Ascending aorta (tissue), 2 donors: ENCODE measurements at regions not wholly inside any gene's neighbourhood (a gene's known extent, or its start where the extent isn't known, plus 50 kb on each side); places are given as distances from the start of the nearest gene placed in this dataset.

Experiments
- DNase-seq, 2 donors: peaks; one replicate each; pipeline ENCODE4 v3.0.0-alpha.2; 2019; ENCODE audit warnings: low spot score in 2 of 2
- H3K27ac ChIP-seq, 2 donors: fragments of 200-600 bp; sonication (generic); one replicate each; pipeline ENCODE4 v1.5.1; 2016 to 2017; ENCODE audit warnings: mild to moderate bottlenecking in 1 of 2
- H3K27me3 ChIP-seq: fragments of 200-600 bp; sonication (generic); one replicate; pipeline ENCODE4 v1.5.1; 2017
- H3K36me3 ChIP-seq, 2 donors: fragments of 200-600 bp; sonication (generic); one replicate each; pipeline ENCODE4 v1.5.1; 2016
- H3K4me1 ChIP-seq, 2 donors: fragments of 200-600 bp; sonication (generic); one replicate each; pipeline ENCODE4 v1.5.1; 2016 to 2017; ENCODE audit warnings: mild to moderate bottlenecking in 1 of 2
- H3K4me3 ChIP-seq, 2 donors: fragments of 200-600 bp; sonication (generic); one replicate each; pipeline ENCODE4 v1.5.1; 2016 to 2017; ENCODE audit warnings: mild to moderate bottlenecking in 1 of 2
- H3K9me3 ChIP-seq, 2 donors: fragments of 200-600 bp; sonication (generic); one replicate each; pipeline ENCODE4 v1.5.1; 2016
- intact Hi-C: fragments of 100-400 bp; cut with DNase I; formaldehyde crosslinking; loops from one replicate; pipeline ENCODE4 v1.15.1; 2023
- TF ChIP-seq, protein P1 (sequence below), 3 experiments: fragments of 200-600 bp in 2 of 3; fragments of 450-650 bp in 1 of 3; sonication (generic) in 2 of 3; IDR thresholded peaks; one replicate each; pipeline ENCODE4 v1.5.1; 2016 to 2019; ENCODE audit warnings: antibody characterized with exemption in 3 of 3, mild to moderate bottlenecking in 1 of 3, moderate library complexity in 1 of 3

DNA sequence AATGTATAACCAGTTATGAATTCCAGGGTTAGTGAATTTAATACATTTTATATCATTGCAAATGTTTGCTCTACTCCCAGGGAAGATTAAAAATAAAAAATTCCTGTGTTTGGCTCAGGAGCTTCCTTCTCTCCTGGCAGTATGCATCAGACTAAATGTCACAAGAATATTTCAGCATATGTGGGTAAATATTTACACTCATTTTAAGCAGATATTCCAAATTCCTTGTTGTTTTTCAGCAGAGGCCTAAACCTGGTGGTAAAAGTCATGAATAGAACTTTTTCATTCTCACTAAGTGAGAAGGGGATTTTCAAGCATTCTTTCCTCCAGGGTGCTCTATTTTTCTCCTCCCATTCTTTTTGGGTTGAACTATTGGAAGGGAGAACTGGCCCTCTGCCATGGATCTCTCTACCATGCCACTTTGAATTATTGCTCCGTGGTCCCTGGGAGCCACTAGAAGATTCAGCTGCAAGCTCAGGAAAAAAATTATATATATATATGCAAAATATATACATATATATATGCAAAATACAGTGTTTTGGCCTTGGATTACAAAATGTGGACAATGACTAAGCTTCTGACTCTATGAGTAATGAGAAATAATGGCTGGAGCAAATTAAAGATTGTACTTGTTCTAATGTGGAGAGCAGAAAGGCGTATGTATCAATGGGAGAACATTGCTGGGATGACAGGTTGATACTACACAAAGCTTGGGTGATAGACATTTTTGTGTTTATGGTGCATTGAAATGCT, 180.6 kb upstream of the PAPPA start:
- TF ChIP-seq, protein P1, sequence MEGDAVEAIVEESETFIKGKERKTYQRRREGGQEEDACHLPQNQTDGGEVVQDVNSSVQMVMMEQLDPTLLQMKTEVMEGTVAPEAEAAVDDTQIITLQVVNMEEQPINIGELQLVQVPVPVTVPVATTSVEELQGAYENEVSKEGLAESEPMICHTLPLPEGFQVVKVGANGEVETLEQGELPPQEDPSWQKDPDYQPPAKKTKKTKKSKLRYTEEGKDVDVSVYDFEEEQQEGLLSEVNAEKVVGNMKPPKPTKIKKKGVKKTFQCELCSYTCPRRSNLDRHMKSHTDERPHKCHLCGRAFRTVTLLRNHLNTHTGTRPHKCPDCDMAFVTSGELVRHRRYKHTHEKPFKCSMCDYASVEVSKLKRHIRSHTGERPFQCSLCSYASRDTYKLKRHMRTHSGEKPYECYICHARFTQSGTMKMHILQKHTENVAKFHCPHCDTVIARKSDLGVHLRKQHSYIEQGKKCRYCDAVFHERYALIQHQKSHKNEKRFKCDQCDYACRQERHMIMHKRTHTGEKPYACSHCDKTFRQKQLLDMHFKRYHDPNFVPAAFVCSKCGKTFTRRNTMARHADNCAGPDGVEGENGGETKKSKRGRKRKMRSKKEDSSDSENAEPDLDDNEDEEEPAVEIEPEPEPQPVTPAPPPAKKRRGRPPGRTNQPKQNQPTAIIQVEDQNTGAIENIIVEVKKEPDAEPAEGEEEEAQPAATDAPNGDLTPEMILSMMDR (IDR thresholded peaks at IDR 0.05), result no peak

DNA sequence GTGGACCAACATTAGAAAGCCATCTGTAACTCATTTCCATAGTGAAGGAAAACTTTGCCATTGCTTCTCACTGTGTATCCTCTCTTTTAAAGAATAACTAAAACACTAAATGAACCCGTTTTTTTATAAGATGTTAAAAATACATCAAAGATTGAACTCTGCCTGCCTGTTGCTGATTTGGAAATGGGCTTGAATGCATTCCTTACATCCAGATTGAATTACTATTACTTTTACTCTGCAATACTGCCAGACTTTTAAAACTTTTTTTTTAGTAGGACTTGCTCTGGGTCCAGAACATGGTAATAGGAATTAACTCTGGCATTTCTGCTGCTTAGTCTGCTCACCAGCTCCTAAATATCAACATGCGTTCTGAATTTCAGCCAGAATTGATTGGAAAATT, 176.8 kb upstream of the PAPPA start:
- H3K4me3 ChIP-seq, result no peak overlapping the region
- DNase-seq, result no peak
- peaks cover 0 to 3% of the 10 kb centered on the region in 2 donors for H3K4me1 ChIP-seq
- no peaks in the 10 kb centered on the region for H3K36me3 ChIP-seq
- H3K27ac ChIP-seq, result no peak overlapping the region
- no peaks in the 10 kb centered on the region for H3K27me3 ChIP-seq
- H3K9me3 ChIP-seq, result no peaks in the 10 kb centered on the region
- TF ChIP-seq, protein P1 (IDR thresholded peaks at IDR 0.05), result no peak
- intact Hi-C loops, result no loop called here

More for the DNA sequence above, 180.6 kb upstream of the PAPPA start:
- Histone ChIP-seq H3K4me1 (peaks cover 0 to 3% of the 10 kb centered on the region in 2 donors), H3K36me3 (no peaks in the 10 kb centered on the region), H3K9me3 (no peaks in the 10 kb centered on the region), H3K27me3 (no peaks in the 10 kb centered on the region), H3K4me3 (no peak overlapping the region), H3K27ac (no peak overlapping the region)
- no peak for DNase-seq
- intact Hi-C loops, result no loop called here

- Histone ChIP-seq H3K36me3 (no peaks in the 10 kb centered on the region), H3K27me3 (no peaks in the 10 kb centered on the region), H3K4me3 (no peak overlapping the region), H3K9me3 (no peaks in the 10 kb centered on the region), H3K27ac (no peak overlapping the region), H3K4me1 (peaks cover 0 to under 1% of the 10 kb centered on the region in 2 donors)
- TF ChIP-seq, protein P1 (IDR thresholded peaks at IDR 0.05), result no peak
- intact Hi-C loops, result no loop called here
- DNase-seq, result no peak
These were observed 175.5 kb upstream of the PAPPA start for GRCh38 chr9:115978091-115978490.

- TF ChIP-seq, protein P1 (IDR thresholded peaks at IDR 0.05), result no peak
- no peaks in the 10 kb centered on the region for H3K27me3 ChIP-seq
- DNase-seq, result no peak
- no peaks in the 10 kb centered on the region for H3K9me3 ChIP-seq
- no peak overlapping the region for H3K27ac ChIP-seq
- H3K4me1 ChIP-seq, result no peaks in the 10 kb centered on the region
- H3K4me3 ChIP-seq, result no peak overlapping the region
- intact Hi-C loops, result no loop called here
- H3K36me3 ChIP-seq, result no peaks in the 10 kb centered on the region
These were observed 174.9 kb upstream of the PAPPA start for GRCh38 chr9:115978659-115979096.

- H3K4me3 ChIP-seq, result no peak overlapping the region
- TF ChIP-seq, protein P1 (IDR thresholded peaks at IDR 0.05), result no peak
- intact Hi-C loops, result no loop called here
- DNase-seq, result no peak
- no peaks in the 10 kb centered on the region for H3K36me3 ChIP-seq
- H3K9me3 ChIP-seq, result no peaks in the 10 kb centered on the region
- H3K4me1 ChIP-seq, result no peaks in the 10 kb centered on the region
- H3K27ac ChIP-seq, result no peak overlapping the region
- no peaks in the 10 kb centered on the region for H3K27me3 ChIP-seq
These were observed 173.5 kb upstream of the PAPPA start for GRCh38 chr9:115980054-115980453.
